HG02759 (cell line): ENCODE measurements at regions not wholly inside any gene's neighbourhood (a gene's known extent, or its start where the extent isn't known, plus 50 kb on each side); places are given as distances from the start of the nearest gene placed in this dataset.

Source experiments
- ATAC-seq: cut with Tn5 transposase; IDR thresholded peaks from one replicate; pipeline ENCODE4 v1.9.1; 2021; ENCODE audit warnings: mild to moderate bottlenecking, moderate library complexity; ENCODE audit not compliant: unreplicated experiment

GRCh38 chr13:104111031-104111430 lies 1044.8 kb upstream of the SLC10A2 start:
- ATAC-seq, result no peak

GRCh38 chr13:104106705-104107393 lies 1040.6 kb upstream of the SLC10A2 start:
- no peak for ATAC-seq

DNA sequence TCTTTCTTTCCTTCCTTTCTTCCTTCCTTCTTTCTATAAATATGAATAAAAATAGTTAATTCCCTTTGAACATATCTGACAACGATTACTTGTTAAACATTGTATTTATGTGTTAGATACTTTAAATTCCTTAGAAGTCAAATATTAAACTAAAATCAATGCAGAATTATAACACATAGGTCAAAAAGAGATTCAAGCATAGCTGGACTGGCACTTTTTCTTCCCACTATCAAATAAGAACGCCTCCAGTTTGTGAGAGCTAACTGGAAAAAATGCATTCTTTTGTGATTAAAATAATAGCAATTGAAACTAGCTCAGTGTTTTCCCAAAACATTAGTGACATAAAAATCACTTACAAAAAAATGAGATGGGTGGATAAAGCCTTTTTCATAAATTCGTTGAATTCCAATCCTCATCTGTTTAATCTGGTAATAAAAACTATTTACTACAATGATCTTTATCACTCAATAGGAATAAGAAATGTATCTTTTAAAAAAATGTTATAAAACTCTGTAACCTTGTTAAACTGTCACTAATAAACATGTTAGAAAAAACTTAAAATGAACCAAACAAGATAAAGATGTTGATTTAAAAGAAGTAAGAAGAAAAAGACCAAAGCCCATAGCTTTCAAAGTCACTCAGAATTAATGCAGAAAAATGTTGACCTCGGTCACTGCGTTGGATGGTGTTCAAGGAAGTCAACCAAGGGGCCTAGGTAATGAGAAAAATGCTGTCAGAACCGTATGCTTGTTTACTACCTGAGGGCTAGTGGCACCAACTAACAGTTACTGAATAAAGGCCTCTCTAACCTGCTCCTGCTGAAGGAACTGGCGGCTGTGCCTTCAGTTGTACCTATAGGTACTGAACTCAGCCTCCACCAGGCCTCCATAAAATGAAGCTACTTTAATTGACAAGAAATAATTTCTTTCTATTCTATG lies 1039.5 kb upstream of the SLC10A2 start:
- no peak for ATAC-seq

DNA sequence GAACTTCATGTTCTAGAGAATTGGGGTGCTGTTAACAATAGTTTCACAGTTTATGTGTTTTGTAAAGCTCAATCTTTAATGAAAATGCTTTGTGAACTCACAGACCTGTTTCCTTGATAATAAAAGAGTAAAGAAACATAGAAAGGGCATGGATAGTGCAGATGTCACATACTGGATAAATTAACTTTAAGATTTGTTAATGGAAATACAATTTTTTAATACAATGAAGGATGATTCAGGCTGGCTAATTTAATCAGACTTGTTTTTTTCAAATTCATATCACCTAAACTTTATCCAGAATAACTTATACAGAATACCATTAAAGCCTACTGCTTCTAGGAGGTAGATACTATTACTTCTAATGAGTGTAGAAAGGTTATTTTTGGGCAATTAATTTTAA lies 1033.5 kb upstream of the SLC10A2 start:
- ATAC-seq, result no peak

DNA sequence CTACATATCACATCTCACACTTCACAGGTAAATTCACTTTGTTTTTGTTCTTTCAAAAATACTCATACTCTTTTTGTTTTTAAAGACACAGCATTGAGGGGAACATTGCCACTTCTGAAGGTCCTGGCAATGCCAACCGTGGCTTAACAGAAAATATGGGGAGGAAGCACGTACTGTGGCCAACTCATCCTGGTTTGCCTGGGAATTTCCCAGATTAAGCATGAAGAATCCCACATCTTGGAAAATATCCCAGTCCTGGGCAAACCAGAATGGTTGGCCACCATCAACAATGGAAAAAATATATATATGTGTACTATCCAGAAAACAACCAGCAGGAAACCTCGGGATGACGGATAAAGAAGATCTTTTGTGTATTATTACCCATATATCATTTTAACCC lies 1032.2 kb upstream of the SLC10A2 start:
- no peak for ATAC-seq

DNA sequence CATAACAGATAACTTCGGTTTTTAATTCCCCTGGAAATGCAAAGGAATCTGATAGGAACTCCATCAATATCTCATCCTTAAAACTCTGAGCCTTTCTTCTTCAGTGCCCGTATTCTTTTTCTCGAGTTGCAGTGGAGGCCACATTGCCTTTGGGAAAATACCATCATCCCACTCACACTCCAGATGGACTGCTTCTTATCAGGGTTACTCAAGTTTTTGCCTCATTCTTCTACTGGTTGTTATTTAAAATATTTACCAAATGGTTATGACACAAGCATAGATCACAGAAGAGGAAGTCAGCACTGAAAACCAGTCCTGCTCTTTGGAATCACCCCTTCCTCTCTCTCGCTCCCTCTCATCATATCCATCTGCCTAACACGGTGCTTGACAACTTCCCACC lies 1020.5 kb upstream of the SLC10A2 start:
- ATAC-seq, result no peak

GRCh38 chr13:104086210-104086609 lies 1020.0 kb upstream of the SLC10A2 start:
- ATAC-seq, result no peak

DNA sequence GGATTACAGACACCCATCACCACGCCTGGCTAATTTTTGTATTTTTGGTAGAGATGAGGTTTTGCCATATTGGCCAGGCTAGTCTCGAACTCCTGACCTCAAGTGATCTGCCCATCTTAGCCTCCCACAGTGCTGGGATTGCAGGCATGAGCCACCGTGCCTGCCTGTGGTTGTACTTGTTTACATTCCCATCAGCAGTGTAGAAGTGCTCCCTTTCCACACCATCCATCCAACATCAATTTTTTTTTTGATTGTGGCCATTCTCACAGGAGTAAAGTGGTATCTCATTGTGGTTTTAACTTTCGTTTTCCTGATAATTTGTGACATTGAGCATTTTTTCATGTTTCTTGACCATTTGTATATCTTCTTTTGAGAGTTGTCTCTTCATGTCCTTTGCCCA lies 1019.4 kb upstream of the SLC10A2 start:
- no peak for ATAC-seq

- ATAC-seq, result no peak
These were observed 1008.1 kb upstream of the SLC10A2 start for GRCh38 chr13:104074326-104074725.

- ATAC-seq, result no peak
These were observed 1005.6 kb upstream of the SLC10A2 start for GRCh38 chr13:104071806-104072205.

- ATAC-seq, result no peak
These were observed 999.1 kb upstream of the SLC10A2 start for GRCh38 chr13:104065328-104065727.

GRCh38 chr13:104057861-104058260 lies 991.6 kb upstream of the SLC10A2 start:
- no peak for ATAC-seq

DNA sequence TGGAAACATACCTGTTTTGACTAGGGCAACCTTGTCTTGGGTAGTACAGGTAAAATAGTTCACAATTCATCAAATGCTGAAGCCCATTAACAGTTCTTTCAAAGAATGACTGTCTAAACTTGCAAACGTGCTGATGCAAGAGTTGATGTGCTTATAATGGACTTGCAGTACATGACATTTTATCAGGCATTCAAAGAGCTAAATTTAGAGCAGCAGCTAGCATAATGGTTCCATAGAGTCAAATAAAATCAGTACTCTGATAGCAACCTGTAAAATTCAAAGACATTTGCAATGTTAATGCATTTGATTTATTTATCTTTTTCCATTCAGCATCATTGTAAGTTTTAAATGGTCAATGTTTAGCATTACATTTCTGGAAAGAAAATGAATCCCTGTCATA lies 979.7 kb upstream of the SLC10A2 start:
- no peak for ATAC-seq

DNA sequence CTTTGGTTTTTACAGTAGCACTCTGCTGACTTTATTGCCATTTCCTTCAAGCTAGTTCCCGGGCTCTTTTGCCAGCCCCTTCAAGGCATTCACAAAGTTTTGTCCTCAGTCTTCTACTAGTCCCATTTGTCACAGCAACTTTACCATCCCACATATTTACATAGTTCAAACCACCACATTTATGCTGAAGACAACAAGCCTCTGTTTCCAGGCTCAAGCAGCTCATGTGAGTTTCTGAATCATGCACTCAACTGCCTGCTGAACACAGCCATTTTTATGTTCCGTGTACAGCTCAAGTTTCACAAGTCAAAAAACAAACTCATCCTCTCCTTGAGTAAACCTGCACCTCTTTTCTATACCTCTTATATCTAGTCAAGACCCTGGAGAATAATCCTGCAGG lies 977.0 kb upstream of the SLC10A2 start:
- no peak for ATAC-seq

- ATAC-seq, result no peak
These were observed 968.7 kb upstream of the SLC10A2 start for GRCh38 chr13:104034891-104035290.

- no peak for ATAC-seq
These were observed 959.1 kb upstream of the SLC10A2 start for GRCh38 chr13:104025303-104025702.

GRCh38 chr13:104024416-104025170 lies 958.4 kb upstream of the SLC10A2 start:
- no peak for ATAC-seq

- ATAC-seq, result no peak
These were observed 955.7 kb upstream of the SLC10A2 start for GRCh38 chr13:104021806-104022397.

GRCh38 chr13:104017317-104017716 lies 951.1 kb upstream of the SLC10A2 start:
- no peak for ATAC-seq

GRCh38 chr13:104015646-104016396 lies 949.6 kb upstream of the SLC10A2 start:
- ATAC-seq, result no peak
